GM19455 (cell line): ENCODE measurements at regions not wholly inside any gene's neighbourhood (a gene's known extent, or its start where the extent isn't known, plus 50 kb on each side); places are given as distances from the start of the nearest gene placed in this dataset.

Experiments
- ATAC-seq: cut with Tn5 transposase; IDR thresholded peaks from one replicate; pipeline ENCODE4 v1.9.1; 2021; ENCODE audit not compliant: unreplicated experiment

GRCh38 chr5:57824047-57824446 is 341.4 kb upstream of the ACTBL2 start:
- no peak for ATAC-seq

GRCh38 chr5:57822651-57823050 is 340.0 kb upstream of the ACTBL2 start:
- no peak for ATAC-seq

GRCh38 chr5:57818397-57818796 is 335.8 kb upstream of the ACTBL2 start:
- ATAC-seq = no peak

- ATAC-seq = no peak
Measured at GRCh38 chr5:57817924-57818323, 335.3 kb upstream of the ACTBL2 start.

GRCh38 chr5:57817001-57817453 is 334.4 kb upstream of the ACTBL2 start:
- ATAC-seq = no peak

GRCh38 chr5:57816108-57816507 is 333.5 kb upstream of the ACTBL2 start:
- ATAC-seq = no peak

- no peak for ATAC-seq
Measured at GRCh38 chr5:57805732-57806131, 323.1 kb upstream of the ACTBL2 start.

- ATAC-seq = no peak
Measured at GRCh38 chr5:57805170-57805569, 322.6 kb upstream of the ACTBL2 start.

GRCh38 chr5:57804505-57804904 is 321.9 kb upstream of the ACTBL2 start:
- no peak for ATAC-seq

- ATAC-seq = no peak
Measured at GRCh38 chr5:57804007-57804444, 321.4 kb upstream of the ACTBL2 start.

GRCh38 chr5:57802131-57802530 is 319.5 kb upstream of the ACTBL2 start:
- ATAC-seq = no peak

- no peak for ATAC-seq
Measured at GRCh38 chr5:57795203-57795602, 312.6 kb upstream of the ACTBL2 start.

GRCh38 chr5:57791875-57792274 is 309.3 kb upstream of the ACTBL2 start:
- no peak for ATAC-seq

GRCh38 chr5:57785946-57786345 is 303.3 kb upstream of the ACTBL2 start:
- no peak for ATAC-seq

- no peak for ATAC-seq
Measured at GRCh38 chr5:57784121-57784520, 301.5 kb upstream of the ACTBL2 start.

- no peak for ATAC-seq
Measured at GRCh38 chr5:57783693-57784092, 301.1 kb upstream of the ACTBL2 start.

GRCh38 chr5:57780961-57781325 is 298.3 kb upstream of the ACTBL2 start:
- ATAC-seq = no peak

- no peak for ATAC-seq
Measured at GRCh38 chr5:57780306-57780960, 297.8 kb upstream of the ACTBL2 start.

GRCh38 chr5:57779383-57780223 is 297.0 kb upstream of the ACTBL2 start:
- ATAC-seq = peak; percentile 83

- ATAC-seq = no peak
Measured at GRCh38 chr5:57778501-57779091, 296.0 kb upstream of the ACTBL2 start.

GRCh38 chr5:57777174-57777581 is 294.6 kb upstream of the ACTBL2 start:
- ATAC-seq = no peak

- ATAC-seq = no peak
Measured at GRCh38 chr5:57776035-57776434, 293.4 kb upstream of the ACTBL2 start.
